Neural cell (in vitro differentiated cells): ENCODE measurements at regions not wholly inside any gene's neighbourhood (a gene's known extent, or its start where the extent isn't known, plus 50 kb on each side); places are given as distances from the start of the nearest gene placed in this dataset.

Source experiments
- EP300 ChIP-seq: fragments of 450-650 bp; conservative IDR thresholded peaks from 2 replicates; pipeline ENCODE4 v1.6.1; 2014; ENCODE audit warnings: antibody characterized with exemption, mild to moderate bottlenecking, moderate library complexity; ENCODE audit not compliant: poor library complexity, severe bottlenecking
- EZH2 ChIP-seq: fragments of 200-600, 300-800 bp; shearing (Covaris generic), sonication (generic); IDR thresholded peaks from 2 replicates; pipeline ENCODE4 v1.6.1; 2014; ENCODE audit warnings: antibody characterized with exemption, low read length, borderline replicate concordance, mild to moderate bottlenecking; ENCODE audit not compliant: insufficient read depth, poor library complexity, severe bottlenecking
- POLR2AphosphoS5 ChIP-seq: IDR thresholded peaks from 2 replicates; pipeline ENCODE4 v1.6.1; 2012
- RAD21 ChIP-seq: fragments of 450-650 bp; conservative IDR thresholded peaks from 2 replicates; pipeline ENCODE4 v1.6.1; 2014; ENCODE audit warnings: antibody characterized with exemption, mild to moderate bottlenecking, moderate library complexity
- TAF1 ChIP-seq: IDR thresholded peaks from 2 replicates; pipeline ENCODE4 v1.6.1; 2012; ENCODE audit warnings: low read depth
- TF ChIP-seq, protein P1 (sequence below): fragments of 450-650 bp; IDR thresholded peaks from 2 replicates; pipeline ENCODE4 v1.5.1; 2014; ENCODE audit warnings: antibody characterized with exemption, mild to moderate bottlenecking, moderate library complexity; ENCODE audit not compliant: poor library complexity, severe bottlenecking
- TF ChIP-seq, protein P2 (sequence below): IDR thresholded peaks from 2 replicates; pipeline ENCODE4 v1.6.1; 2012; ENCODE audit warnings: borderline replicate concordance

DNA sequence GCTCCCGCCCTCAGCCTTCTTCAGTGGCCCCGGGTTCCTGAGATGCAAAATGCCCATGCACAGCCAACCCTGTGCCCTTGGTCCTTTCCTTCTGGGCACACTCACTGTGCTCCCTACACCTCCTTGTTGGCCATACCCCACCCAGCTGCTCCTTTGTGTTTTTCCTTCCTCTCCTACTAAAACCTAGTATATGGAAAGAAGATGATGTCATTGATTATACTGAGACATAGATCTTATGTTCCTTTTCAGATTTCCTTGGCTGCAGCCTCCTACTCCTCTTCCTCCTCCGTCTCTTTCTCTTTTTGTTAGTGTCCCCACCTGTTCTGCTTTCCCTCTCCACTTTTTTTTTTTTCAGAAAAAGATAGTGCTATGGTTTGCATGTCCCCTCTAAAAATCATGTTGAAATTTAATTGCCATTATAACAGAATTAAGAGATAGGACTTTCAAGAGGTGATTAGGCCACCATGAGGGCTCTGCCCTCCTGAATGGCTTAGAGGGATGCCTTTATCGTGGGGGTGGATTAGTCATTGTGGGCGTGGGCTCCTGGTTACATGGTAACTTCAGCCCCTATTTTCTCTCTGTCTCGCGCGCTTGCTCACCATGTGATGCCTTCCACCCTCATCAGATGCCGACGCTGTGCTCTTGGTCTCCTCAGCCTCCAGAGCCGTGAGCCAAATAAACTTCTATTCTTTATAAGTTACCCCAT lies 254.9 kb upstream of the GATB start:
- TF ChIP-seq, protein P1, sequence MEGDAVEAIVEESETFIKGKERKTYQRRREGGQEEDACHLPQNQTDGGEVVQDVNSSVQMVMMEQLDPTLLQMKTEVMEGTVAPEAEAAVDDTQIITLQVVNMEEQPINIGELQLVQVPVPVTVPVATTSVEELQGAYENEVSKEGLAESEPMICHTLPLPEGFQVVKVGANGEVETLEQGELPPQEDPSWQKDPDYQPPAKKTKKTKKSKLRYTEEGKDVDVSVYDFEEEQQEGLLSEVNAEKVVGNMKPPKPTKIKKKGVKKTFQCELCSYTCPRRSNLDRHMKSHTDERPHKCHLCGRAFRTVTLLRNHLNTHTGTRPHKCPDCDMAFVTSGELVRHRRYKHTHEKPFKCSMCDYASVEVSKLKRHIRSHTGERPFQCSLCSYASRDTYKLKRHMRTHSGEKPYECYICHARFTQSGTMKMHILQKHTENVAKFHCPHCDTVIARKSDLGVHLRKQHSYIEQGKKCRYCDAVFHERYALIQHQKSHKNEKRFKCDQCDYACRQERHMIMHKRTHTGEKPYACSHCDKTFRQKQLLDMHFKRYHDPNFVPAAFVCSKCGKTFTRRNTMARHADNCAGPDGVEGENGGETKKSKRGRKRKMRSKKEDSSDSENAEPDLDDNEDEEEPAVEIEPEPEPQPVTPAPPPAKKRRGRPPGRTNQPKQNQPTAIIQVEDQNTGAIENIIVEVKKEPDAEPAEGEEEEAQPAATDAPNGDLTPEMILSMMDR = no peak
- TF ChIP-seq POLR2AphosphoS5 (no peak), EZH2 (no peak), RAD21 (no peak), EP300 (no peak), TAF1 (no peak)
- TF ChIP-seq, protein P2, sequence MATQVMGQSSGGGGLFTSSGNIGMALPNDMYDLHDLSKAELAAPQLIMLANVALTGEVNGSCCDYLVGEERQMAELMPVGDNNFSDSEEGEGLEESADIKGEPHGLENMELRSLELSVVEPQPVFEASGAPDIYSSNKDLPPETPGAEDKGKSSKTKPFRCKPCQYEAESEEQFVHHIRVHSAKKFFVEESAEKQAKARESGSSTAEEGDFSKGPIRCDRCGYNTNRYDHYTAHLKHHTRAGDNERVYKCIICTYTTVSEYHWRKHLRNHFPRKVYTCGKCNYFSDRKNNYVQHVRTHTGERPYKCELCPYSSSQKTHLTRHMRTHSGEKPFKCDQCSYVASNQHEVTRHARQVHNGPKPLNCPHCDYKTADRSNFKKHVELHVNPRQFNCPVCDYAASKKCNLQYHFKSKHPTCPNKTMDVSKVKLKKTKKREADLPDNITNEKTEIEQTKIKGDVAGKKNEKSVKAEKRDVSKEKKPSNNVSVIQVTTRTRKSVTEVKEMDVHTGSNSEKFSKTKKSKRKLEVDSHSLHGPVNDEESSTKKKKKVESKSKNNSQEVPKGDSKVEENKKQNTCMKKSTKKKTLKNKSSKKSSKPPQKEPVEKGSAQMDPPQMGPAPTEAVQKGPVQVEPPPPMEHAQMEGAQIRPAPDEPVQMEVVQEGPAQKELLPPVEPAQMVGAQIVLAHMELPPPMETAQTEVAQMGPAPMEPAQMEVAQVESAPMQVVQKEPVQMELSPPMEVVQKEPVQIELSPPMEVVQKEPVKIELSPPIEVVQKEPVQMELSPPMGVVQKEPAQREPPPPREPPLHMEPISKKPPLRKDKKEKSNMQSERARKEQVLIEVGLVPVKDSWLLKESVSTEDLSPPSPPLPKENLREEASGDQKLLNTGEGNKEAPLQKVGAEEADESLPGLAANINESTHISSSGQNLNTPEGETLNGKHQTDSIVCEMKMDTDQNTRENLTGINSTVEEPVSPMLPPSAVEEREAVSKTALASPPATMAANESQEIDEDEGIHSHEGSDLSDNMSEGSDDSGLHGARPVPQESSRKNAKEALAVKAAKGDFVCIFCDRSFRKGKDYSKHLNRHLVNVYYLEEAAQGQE = no peak
